HG02571 (cell line): ENCODE measurements at regions not wholly inside any gene's neighbourhood (a gene's known extent, or its start where the extent isn't known, plus 50 kb on each side); places are given as distances from the start of the nearest gene placed in this dataset.

Source experiments
- ATAC-seq: cut with Tn5 transposase; IDR thresholded peaks from one replicate; pipeline ENCODE4 v1.9.1; 2021; ENCODE audit warnings: mild to moderate bottlenecking, moderate library complexity; ENCODE audit not compliant: unreplicated experiment

DNA sequence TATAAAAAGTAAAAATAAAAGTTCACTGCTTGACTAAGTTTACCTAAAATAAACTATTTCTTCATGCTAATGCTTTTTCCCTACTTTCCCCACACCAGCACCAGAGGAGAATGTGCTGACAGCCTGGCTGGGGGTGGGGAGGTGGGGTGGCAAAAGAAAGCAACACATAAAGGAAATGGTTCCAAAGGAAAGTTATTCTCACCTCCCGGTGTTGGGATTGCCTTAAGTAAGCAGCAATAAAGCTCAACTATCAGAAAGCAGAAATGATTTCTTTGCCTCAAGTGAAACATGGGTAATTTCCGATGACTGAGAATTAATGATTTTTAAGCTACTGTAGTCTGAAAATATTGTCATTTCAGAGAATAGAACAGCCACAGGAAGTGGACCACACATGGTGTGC is 84.5 kb upstream of the DKK2 start:
- ATAC-seq = no peak

DNA sequence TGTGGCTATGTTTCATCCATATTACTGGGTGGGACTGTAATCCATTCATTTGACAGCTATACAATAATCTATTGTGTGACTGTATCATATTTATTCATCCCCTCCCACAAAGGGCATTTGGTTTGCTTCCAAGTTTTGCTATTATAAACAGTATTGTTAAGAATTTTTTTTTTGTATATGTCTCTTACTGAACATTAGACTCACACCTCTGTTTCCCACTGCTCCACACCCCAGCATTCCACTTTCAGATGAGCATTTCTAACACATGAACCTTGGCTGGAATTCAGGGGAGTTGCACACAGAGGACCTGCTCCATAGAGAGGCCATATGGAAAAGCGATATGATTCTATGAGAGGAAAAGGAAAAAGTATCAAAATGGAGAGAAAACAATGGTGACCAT is 81.6 kb upstream of the DKK2 start:
- no peak for ATAC-seq

DNA sequence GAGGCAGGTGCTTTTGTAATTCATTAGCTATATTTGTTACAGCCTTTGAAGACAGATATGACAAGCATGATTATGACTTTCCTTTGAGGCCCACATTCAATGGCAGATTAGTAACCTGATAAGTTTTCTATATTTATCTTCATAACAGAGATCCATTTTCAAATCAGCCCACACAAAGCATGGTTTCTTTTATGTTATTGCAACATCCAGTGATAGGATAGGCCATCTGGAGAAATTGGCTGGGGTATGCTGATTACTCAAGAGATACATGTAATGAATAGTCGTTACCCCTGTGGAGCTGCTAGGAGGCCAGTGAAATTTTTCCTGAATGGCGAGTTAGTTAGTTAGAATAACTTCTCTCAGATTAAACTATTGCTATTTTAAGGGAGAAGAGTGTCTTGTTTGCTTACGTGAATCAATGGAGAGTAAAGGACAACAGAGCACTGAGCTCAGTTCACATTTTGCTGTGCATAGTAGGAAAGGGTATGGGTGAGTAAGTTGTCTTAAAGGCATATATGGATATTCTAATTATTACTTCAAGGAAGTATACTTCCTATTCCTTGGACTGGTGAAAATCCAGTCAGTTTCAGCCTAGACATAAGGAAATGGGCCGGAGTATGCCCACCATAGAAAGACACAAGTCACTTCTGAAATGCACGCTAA is 79.2 kb upstream of the DKK2 start:
- ATAC-seq = no peak

DNA sequence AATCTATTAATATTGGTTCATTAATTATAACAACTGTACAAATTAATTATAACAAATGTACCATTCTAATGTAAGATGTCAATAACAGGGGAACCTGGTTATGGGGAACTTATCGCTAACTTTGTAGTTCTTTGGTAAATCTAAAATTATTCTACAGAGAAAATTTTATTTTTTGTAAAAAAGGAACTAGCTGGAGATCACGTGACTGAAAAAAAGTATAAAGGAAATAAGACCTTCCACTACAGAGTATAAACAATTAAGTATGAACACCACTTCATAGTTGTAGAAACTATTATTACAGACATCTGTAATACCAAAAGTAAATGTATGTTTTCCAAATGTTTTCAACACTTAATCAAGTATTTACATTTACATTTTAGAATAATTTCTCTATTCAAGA is 77.9 kb upstream of the DKK2 start:
- ATAC-seq = no peak

DNA sequence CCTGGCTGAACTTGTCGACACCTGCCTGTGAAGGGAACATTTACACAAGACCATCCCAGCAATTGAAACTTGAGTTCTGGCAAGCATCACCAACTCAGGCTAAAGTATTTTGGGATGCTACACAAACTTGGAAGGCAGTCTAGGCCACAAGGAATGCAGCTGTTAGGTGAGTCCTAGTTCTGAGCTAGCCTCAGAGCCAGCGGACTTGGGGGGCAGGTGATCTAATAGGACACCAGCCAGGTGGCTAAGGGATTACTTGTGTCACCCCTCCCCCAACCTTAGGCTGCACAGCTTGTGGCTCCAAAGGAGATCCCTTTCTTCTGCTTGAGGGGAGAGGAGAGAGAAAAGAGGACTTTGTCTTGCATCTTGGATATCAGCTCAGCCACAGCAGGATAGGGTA is 62.3 kb upstream of the DKK2 start:
- no peak for ATAC-seq

DNA sequence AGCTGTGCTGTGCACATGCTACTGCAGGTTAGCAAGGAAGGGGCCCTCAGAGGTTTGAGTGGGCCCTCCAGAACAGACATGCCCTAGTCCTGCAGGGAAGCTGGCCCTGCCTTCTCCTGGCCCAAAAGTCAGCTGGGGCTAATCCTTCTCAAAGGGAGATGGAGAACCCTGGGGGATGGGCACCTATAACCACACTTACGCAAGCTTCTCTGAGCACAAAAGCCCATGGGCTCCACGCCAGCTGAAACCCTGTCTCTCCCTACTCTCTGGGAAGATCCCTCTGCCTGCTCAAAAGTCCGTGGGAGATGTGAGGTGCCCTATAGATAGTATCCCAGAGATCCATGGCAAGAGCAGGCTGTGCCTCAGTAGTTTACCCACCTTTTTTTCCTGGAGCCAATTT is 58.9 kb upstream of the DKK2 start:
- no peak for ATAC-seq

DNA sequence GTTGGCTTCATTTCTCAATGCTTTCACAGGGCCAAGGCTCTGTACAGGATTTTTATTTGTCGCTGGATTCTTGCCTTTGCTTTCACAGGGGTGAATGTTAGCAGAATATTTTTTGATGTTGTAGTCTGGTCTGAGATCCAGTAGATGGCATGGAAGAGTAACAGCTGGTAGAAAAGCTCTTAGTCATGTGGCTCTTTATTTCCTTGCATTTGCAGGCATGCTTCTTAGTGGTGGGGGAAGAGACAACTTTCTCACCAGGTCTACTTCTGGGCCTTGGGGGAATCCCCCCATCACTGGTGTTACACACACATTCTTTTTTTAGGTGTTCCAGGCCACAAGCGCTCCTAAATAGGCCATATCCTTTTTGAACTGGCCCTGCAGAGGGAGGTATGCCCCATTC is 58.2 kb upstream of the DKK2 start:
- no peak for ATAC-seq
